K562 (cell line): ENCODE measurements at regions not wholly inside any gene's neighbourhood (a gene's known extent, or its start where the extent isn't known, plus 50 kb on each side); places are given as distances from the start of the nearest gene placed in this dataset.
A peak's percentile ranks its signal among the peaks of the same experiment; 100 is the strongest.

Experiments
- C11orf30 ChIP-seq: fragments of 450-650 bp; IDR thresholded peaks from 2 replicates; pipeline ENCODE4 v1.6.1; 2016; ENCODE audit warnings: low read depth, mild to moderate bottlenecking
- ETV1 ChIP-seq: fragments of 450-650 bp; conservative IDR thresholded peaks from 2 replicates; pipeline ENCODE4 v1.6.1; 2016; ENCODE audit warnings: missing genetic modification characterization, control low read depth, low read depth, missing compliant biosample characterization
- MAFF ChIP-seq: IDR thresholded peaks from 2 replicates; pipeline ENCODE4 v1.6.1; 2012; ENCODE audit warnings: low read length, improper control_type of control experiment
- MLLT1 ChIP-seq, 2 experiments: fragments of 450-650 bp; IDR thresholded peaks; 2 replicates each; pipeline ENCODE4 v1.6.1; 2016
- NRF1 ChIP-seq, 2 experiments: fragments of 450-650 bp; IDR thresholded peaks in 1 of 2; conservative IDR thresholded peaks in 1 of 2; 2 replicates each; pipeline ENCODE4 v1.6.1; 2014; ENCODE audit warnings: mild to moderate bottlenecking in 2 of 2
- RUNX1 ChIP-seq: sonication (generic); IDR thresholded peaks from 2 replicates; pipeline ENCODE4 v1.6.1; 2016; ENCODE audit warnings: antibody characterized with exemption, low read depth
- SLC30A9 ChIP-seq: fragments of 250-450 bp; sonication (Bioruptor Pico); IDR thresholded peaks from 2 replicates; pipeline ENCODE4 v1.8.0; 2022; ENCODE audit warnings: mild to moderate bottlenecking, moderate library complexity
- TBP ChIP-seq: optimal IDR thresholded peaks from 2 replicates; pipeline ENCODE3; 2011; ENCODE audit warnings: low read depth, low read length, improper control_type of control experiment
- XRCC4 ChIP-seq: IDR thresholded peaks from one replicate; pipeline ENCODE4 v1.6.1; 2011; ENCODE audit not compliant: insufficient read depth, insufficient read length; ENCODE audit errors: extremely low read depth
- ZNF318 ChIP-seq, 2 experiments: fragments of 450-650 bp; IDR thresholded peaks; 2 replicates each; pipeline ENCODE4 v1.6.1; 2016; ENCODE audit warnings: mild to moderate bottlenecking in 2 of 2, borderline replicate concordance in 1 of 2, low read depth in 1 of 2, moderate library complexity in 1 of 2
- ZNF766 ChIP-seq: fragments of 200-800 bp; sonication (Bioruptor generic); conservative IDR thresholded peaks from 2 replicates; pipeline ENCODE4 v1.6.1; 2016; ENCODE audit warnings: missing genetic modification characterization, missing compliant biosample characterization
- TF ChIP-seq, protein P1 (sequence below): sonication (generic); IDR thresholded peaks from 2 replicates; pipeline ENCODE4 v1.6.1; 2016
- TF ChIP-seq, protein P2 (sequence below): sonication (generic); formaldehyde crosslinking; IDR thresholded peaks from 2 replicates; pipeline ENCODE4 v1.8.1; 2023; ENCODE audit warnings: mild to moderate bottlenecking, missing genetic modification reagents

- TF ChIP-seq ZNF766 (CRISPR knock-in tag): peak; percentile 63; the same call in 1 of the 2 replicates
- TF ChIP-seq NRF1 (conservative IDR thresholded peaks at IDR 0.05 in 1 of 2, IDR thresholded peaks at IDR 0.05 in 1 of 2): peak; percentile 62 to 72
- peak; percentile 7 for TF ChIP-seq TBP
- TF ChIP-seq ZNF318 (IDR thresholded peaks at IDR 0.05; ENCODE audit: borderline replicate concordance in 1 of 2, low read depth in 1 of 2): no peak
- peak; percentile 64 for TF ChIP-seq MAFF
- TF ChIP-seq XRCC4: no peak
- TF ChIP-seq RUNX1: no peak
- TF ChIP-seq SLC30A9 (CRISPR knock-in tag): no peak
- TF ChIP-seq, protein P1, sequence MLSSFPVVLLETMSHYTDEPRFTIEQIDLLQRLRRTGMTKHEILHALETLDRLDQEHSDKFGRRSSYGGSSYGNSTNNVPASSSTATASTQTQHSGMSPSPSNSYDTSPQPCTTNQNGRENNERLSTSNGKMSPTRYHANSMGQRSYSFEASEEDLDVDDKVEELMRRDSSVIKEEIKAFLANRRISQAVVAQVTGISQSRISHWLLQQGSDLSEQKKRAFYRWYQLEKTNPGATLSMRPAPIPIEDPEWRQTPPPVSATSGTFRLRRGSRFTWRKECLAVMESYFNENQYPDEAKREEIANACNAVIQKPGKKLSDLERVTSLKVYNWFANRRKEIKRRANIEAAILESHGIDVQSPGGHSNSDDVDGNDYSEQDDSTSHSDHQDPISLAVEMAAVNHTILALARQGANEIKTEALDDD: peak; percentile 68; the same call in 1 of the 2 replicates
- TF ChIP-seq, protein P2, sequence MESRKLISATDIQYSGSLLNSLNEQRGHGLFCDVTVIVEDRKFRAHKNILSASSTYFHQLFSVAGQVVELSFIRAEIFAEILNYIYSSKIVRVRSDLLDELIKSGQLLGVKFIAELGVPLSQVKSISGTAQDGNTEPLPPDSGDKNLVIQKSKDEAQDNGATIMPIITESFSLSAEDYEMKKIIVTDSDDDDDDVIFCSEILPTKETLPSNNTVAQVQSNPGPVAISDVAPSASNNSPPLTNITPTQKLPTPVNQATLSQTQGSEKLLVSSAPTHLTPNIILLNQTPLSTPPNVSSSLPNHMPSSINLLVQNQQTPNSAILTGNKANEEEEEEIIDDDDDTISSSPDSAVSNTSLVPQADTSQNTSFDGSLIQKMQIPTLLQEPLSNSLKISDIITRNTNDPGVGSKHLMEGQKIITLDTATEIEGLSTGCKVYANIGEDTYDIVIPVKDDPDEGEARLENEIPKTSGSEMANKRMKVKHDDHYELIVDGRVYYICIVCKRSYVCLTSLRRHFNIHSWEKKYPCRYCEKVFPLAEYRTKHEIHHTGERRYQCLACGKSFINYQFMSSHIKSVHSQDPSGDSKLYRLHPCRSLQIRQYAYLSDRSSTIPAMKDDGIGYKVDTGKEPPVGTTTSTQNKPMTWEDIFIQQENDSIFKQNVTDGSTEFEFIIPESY (CRISPR knock-in tag): no peak
- TF ChIP-seq MLLT1 (IDR thresholded peaks at IDR 0.05): 0 out of 4 replicates have a peak, but pooled peaks of 1 of the 2 experiments have one; percentile 16
- TF ChIP-seq C11orf30: peak; percentile 73
- TF ChIP-seq ETV1: peak; percentile 52
Measured at GRCh38 chr2:105510761-105511528, 112.1 kb upstream of the FHL2 start (continued).
